HepG2 (cell line): ENCODE measurements at regions not wholly inside any gene's neighbourhood (a gene's known extent, or its start where the extent isn't known, plus 50 kb on each side); places are given as distances from the start of the nearest gene placed in this dataset.

Experiments
- ATAC-seq: fragments of 200-7000 bp; cut with Tn5 transposase; 3 replicates; pipeline ENCODE4 v1.9.1; 2020; ENCODE audit warnings: mild to moderate bottlenecking, moderate library complexity
- BruUV-seq: library from RNA; stranded (reverse); fragments of 400-500 nt; replicated peaks from 2 replicates; lab custom pipeline; 2021; lab: Mats Ljungman, UMichigan
- CTCF ChIA-PET: fragments of 300-600 bp; formaldehyde crosslinking; extraction: SDS; loops from one replicate; lab custom pipeline; 2021; ENCODE audit warnings: low total read pairs, inconsistent platforms, low intra/inter-chr PET ratio; lab: Yijun Ruan, JAX
- POLR2A ChIA-PET: fragments of 350-600 bp; sonication (Branson Sonifier 250); formaldehyde crosslinking; loops from one replicate; lab custom pipeline; 2020; ENCODE audit warnings: antibody characterized with exemption, inconsistent platforms; lab: Yijun Ruan, JAX
- DNase-seq: peaks from one replicate; pipeline ENCODE4 v3.0.0-alpha.2; 2015; ENCODE audit warnings: low spot score
- FAIRE-seq: peaks from 3 replicates; lab custom pipeline; 2011; peaks lifted over from hg19 to GRCh38; lab: Jason Lieb, UNC
- H2AFZ ChIP-seq: one replicate; pipeline ENCODE4 v1.6.1; 2011; ENCODE audit warnings: low read length, inconsistent platforms
- H3K27ac ChIP-seq: fragments of 300-600 bp; 3 replicates; pipeline ENCODE4 v1.8.0; 2011; ENCODE audit warnings: mixed run types, mild to moderate bottlenecking, mixed read lengths, low read length, inconsistent platforms; ENCODE audit not compliant: insufficient read depth; ENCODE audit errors: extremely low read length
- H3K27me3 ChIP-seq, 2 experiments: fragments of 200-600 bp in 1 of 2; 2 replicates in 1 of 2; 3 replicates in 1 of 2; pipeline versions ENCODE4 v1.6.0 to v1.8.0; 2011; ENCODE audit warnings: low read length in 2 of 2, mild to moderate bottlenecking in 2 of 2, moderate library complexity in 2 of 2, inconsistent platforms in 1 of 2; ENCODE audit not compliant: insufficient read depth in 2 of 2, control insufficient read depth in 1 of 2
- H3K36me3 ChIP-seq, 2 experiments: fragments of 200-600 bp in 1 of 2; replicated peaks in 1 of 2; 2 replicates in 1 of 2; 3 replicates in 1 of 2; pipeline versions ENCODE4 v1.5.1 to v1.8.0; 2011; ENCODE audit warnings: low read length in 2 of 2, inconsistent platforms in 1 of 2; ENCODE audit not compliant: insufficient read depth in 2 of 2, control insufficient read depth in 1 of 2
- H3K4me1 ChIP-seq: 2 replicates; pipeline ENCODE4 v1.5.1; 2012; ENCODE audit warnings: low read length, inconsistent platforms; ENCODE audit not compliant: insufficient read depth
- H3K4me2 ChIP-seq: 2 replicates; pipeline ENCODE4 v1.6.0; 2011; ENCODE audit warnings: low read depth, low read length, inconsistent platforms
- H3K4me3 ChIP-seq, 3 experiments: fragments of 200-600 bp in 1 of 3; sonication (generic), shearing (Covaris generic) in 1 of 3; replicated peaks in 1 of 3; 2 replicates each; pipeline ENCODE4 v1.5.1; 2011 to 2016; ENCODE audit warnings: low read length in 3 of 3, inconsistent platforms in 2 of 3, low read depth in 2 of 3, mild to moderate bottlenecking in 2 of 3, control low read depth in 1 of 3, mixed read lengths in 1 of 3; ENCODE audit not compliant: insufficient read depth in 1 of 3
- H3K79me2 ChIP-seq: one replicate; pipeline ENCODE4 v1.6.1; 2011; ENCODE audit warnings: low read length, inconsistent platforms; ENCODE audit not compliant: insufficient read depth
- H3K9ac ChIP-seq: 2 replicates; pipeline ENCODE4 v1.6.0; 2011; ENCODE audit warnings: mild to moderate bottlenecking, low read depth, low read length, inconsistent platforms; ENCODE audit not compliant: insufficient read depth
- H3K9me3 ChIP-seq: 2 replicates; pipeline ENCODE4 v1.5.1; 2012; ENCODE audit warnings: mild to moderate bottlenecking, low read length
- H4K20me1 ChIP-seq: 2 replicates; pipeline ENCODE4 v1.6.0; 2011; ENCODE audit warnings: inconsistent platforms, mild to moderate bottlenecking, low read length, moderate library complexity; ENCODE audit not compliant: insufficient read depth
- CBX1 ChIP-seq: IDR thresholded peaks from one replicate; pipeline ENCODE4 v1.6.1; 2016; ENCODE audit warnings: antibody characterized with exemption, low read depth
- GTF3A ChIP-seq: sonication (generic); formaldehyde crosslinking; conservative IDR thresholded peaks from 2 replicates; pipeline ENCODE4 v1.4.0; 2020; ENCODE audit warnings: mild to moderate bottlenecking, missing genetic modification reagents
- JUNB ChIP-seq: sonication (generic); formaldehyde crosslinking; IDR thresholded peaks from 2 replicates; pipeline ENCODE4 v1.8.0; 2022; ENCODE audit warnings: missing genetic modification reagents, mild to moderate bottlenecking, borderline replicate concordance
- KDM3A ChIP-seq: IDR thresholded peaks from 2 replicates; pipeline ENCODE4 v1.6.1; 2018; ENCODE audit warnings: low read depth, missing compliant biosample characterization
- MIXL1 ChIP-seq: IDR thresholded peaks from 2 replicates; pipeline ENCODE4 v1.6.1; 2016
- MTF1 ChIP-seq: sonication (generic); formaldehyde crosslinking; IDR thresholded peaks from 2 replicates; pipeline ENCODE4 v1.5.0; 2020; ENCODE audit warnings: missing genetic modification reagents
- MYC ChIP-seq: sonication (generic); formaldehyde crosslinking; IDR thresholded peaks from 2 replicates; pipeline ENCODE4 v1.9.0; 2021; ENCODE audit warnings: missing genetic modification reagents, borderline replicate concordance
- POLR2AphosphoS2 ChIP-seq: IDR thresholded peaks from 2 replicates; pipeline ENCODE4 v1.6.1; 2011; ENCODE audit warnings: low read depth, low read length, improper control_type of control experiment
- SOX6 ChIP-seq, 2 experiments: fragments of 450-650 bp in 1 of 2; sonication (generic) in 1 of 2; formaldehyde crosslinking in 1 of 2; IDR thresholded peaks; 2 replicates each; pipeline versions ENCODE4 v1.4.0 to v1.6.1; 2017 to 2020; ENCODE audit warnings: antibody characterized with exemption in 1 of 2, mild to moderate bottlenecking in 1 of 2, missing genetic modification reagents in 1 of 2
- SRSF9 ChIP-seq: fragments of 200-400 bp; formaldehyde crosslinking; IDR thresholded peaks from 2 replicates; pipeline ENCODE4 v1.6.1; 2018; ENCODE audit warnings: borderline replicate concordance, mild to moderate bottlenecking, low read depth, low read length; ENCODE audit not compliant: insufficient read depth, poor library complexity, severe bottlenecking
- THAP11 ChIP-seq: IDR thresholded peaks from 2 replicates; pipeline ENCODE4 v1.6.1; 2016; ENCODE audit warnings: missing biosample characterization, missing genetic modification reagents
- ZNF503 ChIP-seq: sonication (generic); formaldehyde crosslinking; IDR thresholded peaks from 2 replicates; pipeline ENCODE4 v1.4.0; 2020; ENCODE audit warnings: missing genetic modification reagents
- ZNF597 ChIP-seq: sonication (generic); formaldehyde crosslinking; IDR thresholded peaks from 2 replicates; pipeline ENCODE4 v1.5.0; 2020; ENCODE audit warnings: missing genetic modification reagents
- ZNF792 ChIP-seq: IDR thresholded peaks from 2 replicates; pipeline ENCODE4 v1.6.1; 2016
- whole genome bisulfite sequencing: methylation state at CpG from one replicate; pipeline ENCODE4 v1.1.6; 2017; ENCODE audit warnings: low lambda C conversion rate; 5-methylcytosine and 5-hydroxymethylcytosine counted together
- in situ Hi-C: cut with HindIII; loops from 2 replicates; pipeline ENCODE4 v1.10.0; 2017; ENCODE audit warnings: low pct_unique_long_range_greater_than_20kb; ENCODE audit not compliant: extremely low pct_ligation_motif_present
- intact Hi-C: fragments of 100-400 bp; cut with micrococcal nuclease; formaldehyde crosslinking; loops from one replicate; pipeline ENCODE4 v1.10.0; 2022; ENCODE audit not compliant: unreplicated experiment
- TF ChIP-seq, protein P1 (sequence below): sonication (generic); formaldehyde crosslinking; IDR thresholded peaks from 2 replicates; pipeline ENCODE4 v1.5.0; 2020; ENCODE audit warnings: mild to moderate bottlenecking, missing genetic modification reagents, borderline replicate concordance
- TF ChIP-seq, protein P2 (sequence below): sonication (generic); formaldehyde crosslinking; IDR thresholded peaks from 2 replicates; pipeline ENCODE4 v1.4.0; 2020; ENCODE audit warnings: mild to moderate bottlenecking, missing genetic modification reagents, borderline replicate concordance

GRCh38 chr20:24096264-24096663 is 107.7 kb upstream of the GGTLC1 start:
- BruUV-seq: no TSS peak
- Histone ChIP-seq H3K79me2 (no peaks in the 10 kb centered on the region), H3K9ac (no peak overlapping the region), H3K27me3 (peaks cover 0 to 5% of the 10 kb centered on the region in 2 experiments; a peak in 1 of 5 replicates), H4K20me1 (no peaks in the 10 kb centered on the region), H3K27ac (no peak overlapping the region), H3K4me2 (no peak overlapping the region), H3K4me3 (no peak overlapping the region), H3K9me3 (no peaks in the 10 kb centered on the region), H2AFZ (no peak overlapping the region), H3K4me1 (no peaks in the 10 kb centered on the region), H3K36me3 (no peaks in the 10 kb centered on the region)
- intact Hi-C loops: no loop called here
- FAIRE-seq (no peak), DNase-seq (no peak), ATAC-seq (no peak)
- POLR2A ChIA-PET: no interaction called here
- 20% methylated on average over 5 of the region's 5 CpGs for WGBS
- CTCF ChIA-PET: no interaction called here
- in situ Hi-C loops: no loop called here
- TF ChIP-seq GTF3A (CRISPR knock-in tag) (no peak), POLR2AphosphoS2 (no peak), KDM3A (no peak), SRSF9 (no peak), SOX6 (IDR thresholded peaks at IDR 0.05) (no peak), SOX6 (CRISPR knock-in tag; IDR thresholded peaks at IDR 0.05) (no peak), ZNF792 (no peak), CBX1 (no peak), MTF1 (CRISPR knock-in tag) (no peak), JUNB (CRISPR knock-in tag) (no peak), ZNF503 (CRISPR knock-in tag) (no peak), MYC (CRISPR knock-in tag) (no peak), ZNF597 (CRISPR knock-in tag) (no peak), THAP11 (CRISPR knock-in tag) (no peak), MIXL1 (CRISPR knock-in tag) (no peak)
- TF ChIP-seq, protein P1, sequence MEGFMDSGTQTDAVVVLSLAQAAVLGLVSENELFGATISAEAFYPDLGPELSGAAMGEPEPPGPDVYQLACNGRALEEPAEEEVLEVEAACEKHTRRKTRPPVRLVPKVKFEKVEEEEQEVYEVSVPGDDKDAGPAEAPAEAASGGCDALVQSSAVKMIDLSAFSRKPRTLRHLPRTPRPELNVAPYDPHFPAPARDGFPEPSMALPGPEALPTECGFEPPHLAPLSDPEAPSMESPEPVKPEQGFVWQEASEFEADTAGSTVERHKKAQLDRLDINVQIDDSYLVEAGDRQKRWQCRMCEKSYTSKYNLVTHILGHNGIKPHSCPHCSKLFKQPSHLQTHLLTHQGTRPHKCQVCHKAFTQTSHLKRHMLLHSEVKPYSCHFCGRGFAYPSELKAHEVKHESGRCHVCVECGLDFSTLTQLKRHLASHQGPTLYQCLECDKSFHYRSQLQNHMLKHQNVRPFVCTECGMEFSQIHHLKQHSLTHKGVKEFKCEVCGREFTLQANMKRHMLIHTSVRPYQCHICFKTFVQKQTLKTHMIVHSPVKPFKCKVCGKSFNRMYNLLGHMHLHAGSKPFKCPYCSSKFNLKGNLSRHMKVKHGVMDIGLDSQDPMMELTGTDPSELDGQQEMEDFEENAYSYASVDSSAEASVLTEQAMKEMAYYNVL (CRISPR knock-in tag): no peak
- TF ChIP-seq, protein P2, sequence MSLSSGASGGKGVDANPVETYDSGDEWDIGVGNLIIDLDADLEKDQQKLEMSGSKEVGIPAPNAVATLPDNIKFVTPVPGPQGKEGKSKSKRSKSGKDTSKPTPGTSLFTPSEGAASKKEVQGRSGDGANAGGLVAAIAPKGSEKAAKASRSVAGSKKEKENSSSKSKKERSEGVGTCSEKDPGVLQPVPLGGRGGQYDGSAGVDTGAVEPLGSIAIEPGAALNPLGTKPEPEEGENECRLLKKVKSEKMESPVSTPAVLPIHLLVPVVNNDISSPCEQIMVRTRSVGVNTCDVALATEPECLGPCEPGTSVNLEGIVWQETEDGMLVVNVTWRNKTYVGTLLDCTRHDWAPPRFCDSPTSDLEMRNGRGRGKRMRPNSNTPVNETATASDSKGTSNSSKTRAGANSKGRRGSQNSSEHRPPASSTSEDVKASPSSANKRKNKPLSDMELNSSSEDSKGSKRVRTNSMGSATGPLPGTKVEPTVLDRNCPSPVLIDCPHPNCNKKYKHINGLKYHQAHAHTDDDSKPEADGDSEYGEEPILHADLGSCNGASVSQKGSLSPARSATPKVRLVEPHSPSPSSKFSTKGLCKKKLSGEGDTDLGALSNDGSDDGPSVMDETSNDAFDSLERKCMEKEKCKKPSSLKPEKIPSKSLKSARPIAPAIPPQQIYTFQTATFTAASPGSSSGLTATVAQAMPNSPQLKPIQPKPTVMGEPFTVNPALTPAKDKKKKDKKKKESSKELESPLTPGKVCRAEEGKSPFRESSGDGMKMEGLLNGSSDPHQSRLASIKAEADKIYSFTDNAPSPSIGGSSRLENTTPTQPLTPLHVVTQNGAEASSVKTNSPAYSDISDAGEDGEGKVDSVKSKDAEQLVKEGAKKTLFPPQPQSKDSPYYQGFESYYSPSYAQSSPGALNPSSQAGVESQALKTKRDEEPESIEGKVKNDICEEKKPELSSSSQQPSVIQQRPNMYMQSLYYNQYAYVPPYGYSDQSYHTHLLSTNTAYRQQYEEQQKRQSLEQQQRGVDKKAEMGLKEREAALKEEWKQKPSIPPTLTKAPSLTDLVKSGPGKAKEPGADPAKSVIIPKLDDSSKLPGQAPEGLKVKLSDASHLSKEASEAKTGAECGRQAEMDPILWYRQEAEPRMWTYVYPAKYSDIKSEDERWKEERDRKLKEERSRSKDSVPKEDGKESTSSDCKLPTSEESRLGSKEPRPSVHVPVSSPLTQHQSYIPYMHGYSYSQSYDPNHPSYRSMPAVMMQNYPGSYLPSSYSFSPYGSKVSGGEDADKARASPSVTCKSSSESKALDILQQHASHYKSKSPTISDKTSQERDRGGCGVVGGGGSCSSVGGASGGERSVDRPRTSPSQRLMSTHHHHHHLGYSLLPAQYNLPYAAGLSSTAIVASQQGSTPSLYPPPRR (CRISPR knock-in tag): no peak
